Kidney (tissue), 13 donors: ENCODE measurements at regions not wholly inside any gene's neighbourhood (a gene's known extent, or its start where the extent isn't known, plus 50 kb on each side); places are given as distances from the start of the nearest gene placed in this dataset.

Source experiments
- DNase-seq, 5 donors: peaks; one replicate each; pipeline ENCODE4 v3.0.0-alpha.2; 2013 to 2020
- FAIRE-seq: peaks from 2 replicates; lab custom pipeline; 2012; peaks lifted over from hg19 to GRCh38; lab: Jason Lieb, UNC
- H3K27ac ChIP-seq, 2 donors: one replicate each; pipeline ENCODE4 v1.7.0; 2013; ENCODE audit warnings: low read depth in 2 of 2, low read length in 2 of 2, inconsistent platforms in 1 of 2
- H3K27me3 ChIP-seq: one replicate; pipeline ENCODE4 v1.7.1; 2013; ENCODE audit warnings: low read length, inconsistent platforms; ENCODE audit not compliant: control insufficient read depth, insufficient read depth
- H3K36me3 ChIP-seq, 3 donors: one replicate each; pipeline versions ENCODE4 v1.7.0 to v1.7.1; 2013; ENCODE audit warnings: low read length in 3 of 3, control low read depth in 1 of 3, inconsistent platforms in 1 of 3; ENCODE audit not compliant: insufficient read depth in 3 of 3, control insufficient read depth in 2 of 3
- H3K4me1 ChIP-seq, 3 donors: one replicate each; pipeline versions ENCODE4 v1.7.0 to v1.7.1; 2013; ENCODE audit warnings: low read length in 3 of 3, inconsistent platforms in 1 of 3, low read depth in 1 of 3; ENCODE audit not compliant: control insufficient read depth in 2 of 3, insufficient read depth in 2 of 3
- H3K4me3 ChIP-seq, 3 donors: one replicate each; pipeline versions ENCODE4 v1.7.0 to v1.8.1; 2013; ENCODE audit warnings: low read length in 3 of 3, control low read depth in 1 of 3, inconsistent platforms in 1 of 3
- H3K9ac ChIP-seq, 3 donors: one replicate each; pipeline versions ENCODE4 v1.7.0 to v1.7.1; 2013; ENCODE audit warnings: low read length in 3 of 3, control low read depth in 1 of 3, inconsistent platforms in 1 of 3
- H3K9me3 ChIP-seq, 3 donors: one replicate each; pipeline versions ENCODE4 v1.7.0 to v1.7.1; 2013; ENCODE audit warnings: low read length in 3 of 3, control low read depth in 1 of 3, inconsistent platforms in 1 of 3; ENCODE audit not compliant: control insufficient read depth in 2 of 3, insufficient read depth in 1 of 3
- intact Hi-C: fragments of 100-400 bp; cut with DNase I; formaldehyde crosslinking; loops from one replicate; pipeline ENCODE4 v1.11.1; 2022
- TF ChIP-seq, protein P1 (sequence below): IDR thresholded peaks from 3 replicates; pipeline ENCODE4 v1.5.1; 2012; ENCODE audit warnings: mild to moderate bottlenecking, moderate library complexity, borderline replicate concordance; ENCODE audit not compliant: insufficient read depth; ENCODE audit errors: extremely low read depth
- donor health status: control.
- donor health status: control.
- donor health status: control.
- donor health status: control.
- donor health status: control.
- donor health status: DM: yes; HTN: yes; CAD: no.
- donor health status: Normal renal cell carcinoma (clear cell type).

DNA sequence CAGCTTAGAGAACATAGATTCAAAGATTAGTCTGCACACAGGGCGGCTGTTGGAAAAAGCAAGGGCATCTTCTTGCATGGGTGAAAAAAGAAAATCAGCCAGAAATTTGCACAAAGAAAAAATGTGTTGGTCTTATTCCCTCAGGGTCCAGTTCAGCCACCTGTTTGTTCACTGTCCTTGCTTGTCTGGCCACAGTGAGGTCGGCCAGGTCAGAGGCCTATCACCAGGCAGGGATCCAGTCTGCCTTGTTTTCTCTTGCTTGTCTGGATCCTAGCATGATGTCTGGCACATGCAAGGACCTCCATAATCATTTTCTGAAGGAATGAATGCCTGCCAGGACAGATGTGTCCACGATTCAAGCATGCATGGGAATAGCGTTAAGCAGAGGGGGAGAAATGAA is 359.1 kb upstream of the TBX3 start:
- Histone ChIP-seq H3K4me3 (no peak overlapping the region), H3K4me1 (no peaks in the 10 kb centered on the region), H3K27ac (no peak overlapping the region), H3K9me3 (peaks cover 0 to 3% (median 0%) of the 10 kb centered on the region in 3 donors), H3K36me3 (no peaks in the 10 kb centered on the region), H3K27me3 (no peaks in the 10 kb centered on the region), H3K9ac (no peak overlapping the region)
- FAIRE-seq (no peak), DNase-seq (no peak)
- TF ChIP-seq, protein P1, sequence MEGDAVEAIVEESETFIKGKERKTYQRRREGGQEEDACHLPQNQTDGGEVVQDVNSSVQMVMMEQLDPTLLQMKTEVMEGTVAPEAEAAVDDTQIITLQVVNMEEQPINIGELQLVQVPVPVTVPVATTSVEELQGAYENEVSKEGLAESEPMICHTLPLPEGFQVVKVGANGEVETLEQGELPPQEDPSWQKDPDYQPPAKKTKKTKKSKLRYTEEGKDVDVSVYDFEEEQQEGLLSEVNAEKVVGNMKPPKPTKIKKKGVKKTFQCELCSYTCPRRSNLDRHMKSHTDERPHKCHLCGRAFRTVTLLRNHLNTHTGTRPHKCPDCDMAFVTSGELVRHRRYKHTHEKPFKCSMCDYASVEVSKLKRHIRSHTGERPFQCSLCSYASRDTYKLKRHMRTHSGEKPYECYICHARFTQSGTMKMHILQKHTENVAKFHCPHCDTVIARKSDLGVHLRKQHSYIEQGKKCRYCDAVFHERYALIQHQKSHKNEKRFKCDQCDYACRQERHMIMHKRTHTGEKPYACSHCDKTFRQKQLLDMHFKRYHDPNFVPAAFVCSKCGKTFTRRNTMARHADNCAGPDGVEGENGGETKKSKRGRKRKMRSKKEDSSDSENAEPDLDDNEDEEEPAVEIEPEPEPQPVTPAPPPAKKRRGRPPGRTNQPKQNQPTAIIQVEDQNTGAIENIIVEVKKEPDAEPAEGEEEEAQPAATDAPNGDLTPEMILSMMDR, result no peak
- intact Hi-C loops, result no loop called here

- H3K36me3 ChIP-seq, result no peaks in the 10 kb centered on the region
- H3K4me3 ChIP-seq, result no peak overlapping the region
- no peak for FAIRE-seq
- intact Hi-C loops, result no loop called here
- no peaks in the 10 kb centered on the region for H3K4me1 ChIP-seq
- no peak overlapping the region for H3K9ac ChIP-seq
- H3K27ac ChIP-seq, result no peak overlapping the region
- no peaks in the 10 kb centered on the region for H3K27me3 ChIP-seq
- no peak for DNase-seq
- TF ChIP-seq, protein P1, result no peak
- H3K9me3 ChIP-seq, result peaks cover 0 to 3% (median 0%) of the 10 kb centered on the region in 3 donors
These were observed 358.4 kb upstream of the TBX3 start for GRCh38 chr12:115042341-115042740.

- Histone ChIP-seq H3K27me3 (no peaks in the 10 kb centered on the region), H3K36me3 (no peaks in the 10 kb centered on the region), H3K4me1 (no peaks in the 10 kb centered on the region), H3K9me3 (peaks cover 0 to 3% (median 0%) of the 10 kb centered on the region in 3 donors), H3K4me3 (no peak overlapping the region), H3K27ac (no peak overlapping the region), H3K9ac (no peak overlapping the region)
- intact Hi-C loops, result no loop called here
- DNase-seq (peak in 1 of 5 donors; percentile 30), FAIRE-seq (no peak)
- TF ChIP-seq, protein P1, result no peak
These were observed 353.9 kb upstream of the TBX3 start for GRCh38 chr12:115037830-115038229.

DNA sequence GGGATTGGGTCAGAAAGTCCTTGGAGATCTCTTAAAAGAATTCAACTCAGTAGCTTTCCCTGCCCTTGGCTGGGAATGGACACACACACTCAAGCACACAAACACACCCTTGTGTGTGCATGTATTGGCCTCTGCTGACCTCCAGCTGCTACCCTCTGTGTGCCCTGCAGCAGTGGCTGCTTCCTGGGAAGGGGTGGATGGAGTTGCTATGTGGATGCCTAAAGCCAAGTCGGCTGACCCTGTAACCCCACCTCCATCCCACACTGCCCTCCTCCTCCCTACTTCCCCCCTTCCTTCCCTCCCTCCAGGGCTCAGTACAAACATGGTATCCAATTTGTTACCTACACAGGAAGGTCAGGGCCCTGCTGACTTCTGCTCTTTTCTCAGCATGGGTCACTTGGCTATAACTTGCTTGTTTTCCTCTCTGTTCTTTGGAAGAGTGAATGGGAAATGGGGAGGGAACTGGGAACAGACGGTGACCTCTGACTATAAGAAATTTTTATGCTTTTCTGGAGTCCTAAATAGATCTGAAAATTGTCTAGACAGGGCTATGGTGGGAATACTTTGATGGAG is 351.6 kb upstream of the TBX3 start:
- no peak for FAIRE-seq
- TF ChIP-seq, protein P1, result no peak
- intact Hi-C loops, result no loop called here

More for the DNA sequence above, 351.6 kb upstream of the TBX3 start:
- no peak overlapping the region for H3K4me3 ChIP-seq
- H3K36me3 ChIP-seq, result no peaks in the 10 kb centered on the region
- H3K4me1 ChIP-seq, result no peaks in the 10 kb centered on the region
- DNase-seq, result no peak
- no peak overlapping the region for H3K27ac ChIP-seq
- no peaks in the 10 kb centered on the region for H3K9me3 ChIP-seq
- H3K9ac ChIP-seq, result no peak overlapping the region
- H3K27me3 ChIP-seq, result no peaks in the 10 kb centered on the region
